NB4 (cell line): ENCODE measurements at regions not wholly inside any gene's neighbourhood (a gene's known extent, or its start where the extent isn't known, plus 50 kb on each side); places are given as distances from the start of the nearest gene placed in this dataset.
"Not testable (repeated sequence)": the region's sequence is repeated elsewhere in the genome, so short reads cannot be mapped to it uniquely, and the experiment has no call there.

Experiments used
- CTCF ChIP-seq: IDR thresholded peaks from one replicate; pipeline ENCODE4 v1.5.1; 2012; ENCODE audit warnings: low read depth, low read length
- MAX ChIP-seq: IDR thresholded peaks from 2 replicates; pipeline ENCODE4 v1.6.1; 2011; ENCODE audit warnings: low read depth, low read length
- MYC ChIP-seq: IDR thresholded peaks from 2 replicates; pipeline ENCODE4 v1.6.1; 2011; ENCODE audit warnings: low read depth, low read length
- POLR2A ChIP-seq: IDR thresholded peaks from 2 replicates; pipeline ENCODE4 v1.6.1; 2011; ENCODE audit warnings: mild to moderate bottlenecking; ENCODE audit not compliant: insufficient read length; ENCODE audit errors: extremely low read depth

DNA sequence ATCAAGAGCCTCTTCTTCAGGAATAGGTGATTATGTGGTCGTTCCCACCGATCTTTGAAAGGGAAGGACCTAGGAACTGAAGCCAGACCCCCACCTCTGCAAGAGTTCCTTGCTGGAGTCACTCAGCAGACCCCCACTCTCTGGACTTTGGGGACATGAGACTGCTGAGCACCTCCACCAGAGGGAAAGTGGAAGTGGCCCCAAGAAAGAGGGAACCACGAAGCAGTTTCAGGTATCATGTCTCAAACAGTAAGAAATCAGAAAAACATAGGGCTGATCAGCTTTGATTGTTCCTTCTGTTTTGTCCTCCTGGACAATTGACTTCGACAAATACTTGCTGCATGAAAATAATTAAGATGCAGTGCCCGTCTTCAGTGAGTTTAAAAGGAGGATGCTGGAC, 84.2 kb upstream of the ADORA2B start:
- TF ChIP-seq CTCF, POLR2A, MAX, MYC: not testable (repeated sequence)
